GM21786 (cell line): ENCODE measurements at regions not wholly inside any gene's neighbourhood (a gene's known extent, or its start where the extent isn't known, plus 50 kb on each side); places are given as distances from the start of the nearest gene placed in this dataset.

Source experiments
- ATAC-seq: cut with Tn5 transposase; IDR thresholded peaks from one replicate; pipeline ENCODE4 v1.9.1; 2021; ENCODE audit not compliant: unreplicated experiment

- ATAC-seq, result peak; percentile 91
Measured at GRCh38 chr9:3732077-3733038, 206.6 kb upstream of the RFX3 start.

DNA sequence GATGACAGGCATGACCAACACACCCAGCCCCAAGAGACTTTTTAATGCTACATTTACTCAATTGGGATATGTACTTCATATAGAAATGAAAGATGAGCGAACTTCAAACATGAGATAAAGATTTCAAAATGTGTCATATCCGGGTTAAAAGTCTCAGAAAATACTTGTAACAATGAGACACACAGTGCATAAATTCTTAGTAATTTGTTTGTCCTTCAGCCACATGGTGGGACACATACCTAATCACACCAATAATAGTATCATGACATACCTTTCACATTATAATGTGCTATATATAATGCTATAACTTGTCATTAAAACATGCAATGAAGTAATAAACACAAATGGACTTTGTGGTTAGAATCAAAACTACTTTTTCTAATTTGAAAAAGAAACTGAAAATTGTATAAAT, 204.7 kb upstream of the RFX3 start:
- no peak for ATAC-seq

DNA sequence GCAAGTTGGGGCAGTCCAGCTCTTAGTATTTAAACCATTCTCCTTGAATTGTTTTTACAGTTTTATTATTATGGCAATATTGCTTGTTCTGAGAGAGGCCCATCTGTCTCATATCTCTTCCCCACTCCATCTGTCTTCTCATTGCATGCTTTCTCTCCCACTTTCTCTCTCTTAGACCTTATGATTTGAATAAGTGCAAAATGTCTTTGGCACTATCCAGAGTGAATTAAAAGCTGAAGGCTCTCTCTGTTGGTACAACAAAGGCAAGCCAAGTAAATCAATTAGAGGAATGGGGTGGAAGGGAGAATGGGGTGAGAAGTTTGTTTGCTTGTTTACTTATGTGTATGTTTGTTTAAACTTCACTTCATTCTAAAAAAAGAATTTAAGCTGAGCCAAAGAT, 195.3 kb upstream of the RFX3 start:
- no peak for ATAC-seq

GRCh38 chr9:3719286-3719685, 193.5 kb upstream of the RFX3 start:
- no peak for ATAC-seq

- ATAC-seq, result no peak
Measured at GRCh38 chr9:3716415-3716814, 190.6 kb upstream of the RFX3 start.

GRCh38 chr9:3708751-3709150, 182.9 kb upstream of the RFX3 start:
- no peak for ATAC-seq

DNA sequence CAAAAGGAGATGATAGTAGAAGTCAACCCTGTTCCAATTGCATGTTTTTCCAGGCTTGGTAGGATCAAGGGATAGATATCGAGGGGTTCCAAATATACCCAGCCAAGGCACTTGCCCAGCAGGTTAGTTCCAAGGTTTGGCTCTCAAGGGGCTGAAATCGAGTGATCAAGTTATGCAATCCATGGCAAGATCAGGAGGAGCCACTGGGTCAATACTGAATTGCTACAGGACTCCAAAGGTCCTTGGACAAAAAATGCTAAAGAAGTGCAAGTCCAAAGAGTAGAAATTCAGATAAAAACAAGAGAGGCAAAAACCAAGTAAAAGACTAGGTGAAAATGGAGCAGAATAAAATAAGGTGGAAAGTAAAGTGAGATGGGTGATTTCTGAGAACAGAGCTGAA, 179.1 kb upstream of the RFX3 start:
- no peak for ATAC-seq

DNA sequence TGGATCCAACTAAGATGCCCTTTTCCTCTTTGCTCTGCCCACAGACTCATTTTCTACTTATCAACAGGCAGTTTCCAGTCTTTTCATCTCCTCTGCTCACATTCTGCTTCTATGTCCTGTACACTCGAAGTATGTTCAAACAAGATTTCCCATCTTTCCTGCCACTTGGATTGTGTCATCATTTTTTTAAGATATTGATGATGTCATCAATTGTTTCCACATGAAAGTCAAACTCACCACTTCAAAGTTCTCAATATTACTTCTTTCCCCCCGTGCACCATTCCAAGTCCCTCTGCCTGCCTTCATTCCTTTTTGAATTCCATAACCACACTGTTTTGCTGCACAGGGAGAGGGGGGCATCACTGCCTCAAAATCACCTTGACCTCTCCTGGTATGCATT, 175.0 kb upstream of the RFX3 start:
- ATAC-seq, result no peak

GRCh38 chr9:3699883-3700282, 174.1 kb upstream of the RFX3 start:
- ATAC-seq, result no peak

DNA sequence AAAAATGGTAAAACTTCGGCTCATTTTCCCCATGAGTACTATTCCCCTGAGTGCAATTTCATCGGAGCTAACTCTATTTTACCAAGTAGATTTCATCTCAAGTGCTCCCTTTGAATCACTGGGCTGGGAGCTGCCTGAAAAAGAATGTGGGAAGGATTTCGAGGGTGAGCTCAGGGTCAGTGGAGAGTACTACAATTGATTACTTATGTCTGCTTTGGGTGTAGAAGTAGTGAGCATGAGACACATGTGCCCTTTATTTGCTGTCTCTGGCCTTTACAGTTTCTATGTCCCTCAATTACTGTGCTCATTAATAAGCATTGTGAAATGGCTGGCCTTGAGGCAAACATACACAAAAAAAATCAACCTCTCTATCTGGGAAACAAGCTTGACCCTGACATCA, 172.7 kb upstream of the RFX3 start:
- no peak for ATAC-seq

DNA sequence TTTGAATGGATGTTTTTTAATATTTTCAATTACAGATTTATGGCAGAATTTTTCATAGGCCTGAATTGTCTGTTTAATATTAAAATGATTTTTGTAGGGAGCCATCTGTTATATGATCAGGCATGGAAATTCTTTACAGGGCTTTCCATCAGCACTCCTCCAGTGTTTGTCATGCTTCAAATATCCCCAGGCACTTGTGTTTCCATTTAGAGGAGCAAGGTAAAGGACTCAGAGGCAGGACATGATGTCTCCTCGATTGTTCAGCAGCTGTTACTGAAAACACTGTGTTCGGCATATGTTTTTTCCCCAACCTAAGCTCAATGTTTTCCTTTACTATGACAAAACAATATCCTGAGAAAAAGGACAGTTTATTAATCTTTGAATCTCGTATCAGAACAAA, 172.3 kb upstream of the RFX3 start:
- ATAC-seq, result no peak

DNA sequence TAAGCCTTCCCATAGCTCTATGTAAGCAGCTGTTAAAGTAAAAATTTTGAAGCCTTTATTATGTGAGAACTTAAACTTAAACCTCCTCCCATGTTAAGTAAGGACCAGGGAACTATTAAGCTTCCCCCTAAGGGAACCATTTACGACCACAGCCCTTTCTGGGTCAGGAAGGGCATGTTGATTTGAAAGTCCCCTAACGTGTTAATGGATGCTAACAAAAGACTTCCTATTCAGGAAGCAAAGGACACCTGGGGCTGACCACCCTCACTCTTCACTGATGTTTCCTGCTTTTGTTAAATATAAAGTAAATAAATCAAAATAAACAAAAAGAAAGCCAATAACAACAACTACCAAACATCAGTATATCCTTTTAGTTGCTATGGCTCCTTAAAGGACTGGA, 170.6 kb upstream of the RFX3 start:
- no peak for ATAC-seq

DNA sequence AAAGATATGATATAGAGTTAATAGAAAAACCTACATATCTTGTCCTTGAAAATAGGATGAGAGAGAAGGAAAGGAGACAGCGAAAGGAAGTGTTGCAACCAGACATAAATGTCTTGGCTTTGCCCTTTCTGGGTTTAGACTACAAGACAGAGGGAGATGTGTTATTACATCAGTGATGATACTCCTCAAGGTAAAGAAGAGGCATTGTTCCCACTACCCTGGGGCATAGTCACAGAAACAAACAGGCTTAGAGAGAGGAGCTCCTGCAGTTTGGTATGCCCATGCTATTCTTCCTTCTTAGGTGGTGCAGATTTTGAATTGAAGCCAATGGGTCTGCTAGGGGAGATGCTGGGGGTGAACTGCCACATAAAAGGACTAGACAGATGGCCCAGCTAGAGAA, 166.8 kb upstream of the RFX3 start:
- ATAC-seq, result no peak

- ATAC-seq, result no peak
Measured at GRCh38 chr9:3689555-3689954, 163.8 kb upstream of the RFX3 start.

DNA sequence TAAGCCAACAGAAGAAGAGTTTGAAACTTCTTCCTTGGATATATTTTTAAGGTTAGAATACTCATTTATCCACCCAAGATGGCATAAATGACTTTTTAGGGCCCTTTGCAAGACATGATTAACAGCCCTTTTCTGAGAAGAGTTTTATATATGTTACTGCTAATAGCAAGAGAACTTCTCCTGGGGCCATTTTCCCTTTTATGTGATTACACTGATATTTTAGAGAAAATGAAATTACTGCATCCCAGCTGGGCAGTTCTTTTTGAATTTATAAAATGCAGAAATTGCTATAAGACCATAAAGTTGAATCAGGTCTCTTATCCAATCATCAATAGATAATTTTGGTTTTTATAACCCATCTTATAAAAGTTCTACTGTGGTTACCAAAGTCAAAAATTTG, 161.3 kb upstream of the RFX3 start:
- no peak for ATAC-seq

GRCh38 chr9:3682186-3682585, 156.4 kb upstream of the RFX3 start:
- ATAC-seq, result no peak

GRCh38 chr9:3677541-3677940, 151.7 kb upstream of the RFX3 start:
- ATAC-seq, result no peak

DNA sequence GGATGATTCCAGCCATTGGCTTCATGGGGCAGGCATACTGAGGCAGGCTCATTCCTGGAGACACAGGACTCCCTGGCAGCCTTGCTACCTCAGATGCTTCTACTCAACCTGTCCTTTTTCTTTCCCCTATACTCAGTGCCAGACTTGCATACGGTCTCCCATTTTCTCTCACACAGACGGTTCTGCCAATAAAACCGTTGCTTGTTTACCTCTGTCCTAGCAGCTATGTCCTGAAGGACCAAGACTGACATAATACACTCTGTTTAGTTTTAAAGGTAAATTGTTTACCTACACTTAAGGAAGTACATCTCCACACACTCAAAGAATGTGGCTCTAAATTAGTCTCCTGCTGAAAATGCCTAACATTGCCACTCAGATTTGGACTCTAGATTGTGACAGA, 151.0 kb upstream of the RFX3 start:
- ATAC-seq, result no peak

GRCh38 chr9:3675946-3676345, 150.1 kb upstream of the RFX3 start:
- no peak for ATAC-seq

- ATAC-seq, result no peak
Measured at GRCh38 chr9:3674561-3674960, 148.8 kb upstream of the RFX3 start.

GRCh38 chr9:3672399-3672798, 146.6 kb upstream of the RFX3 start:
- no peak for ATAC-seq

- no peak for ATAC-seq
Measured at GRCh38 chr9:3664044-3664443, 138.2 kb upstream of the RFX3 start.

- ATAC-seq, result no peak
Measured at GRCh38 chr9:3662671-3663070, 136.9 kb upstream of the RFX3 start.
